ENCODE measurements at regions not wholly inside any gene's neighbourhood (a gene's known extent, or its start where the extent isn't known, plus 50 kb on each side); places are given as distances from the start of the nearest gene placed in this dataset.

- TF ChIP-seq GATA3 (IDR thresholded peaks at IDR 0.05; ENCODE audit: low read depth, low read length): no peak
- TF ChIP-seq GATA2 (IDR thresholded peaks at IDR 0.05; ENCODE audit: low read depth, low read length): no peak
These were observed 638.2 kb upstream of the LRRTM1 start for GRCh38 chr2:80942766-80943165.

Measured in SH-SY5Y (cell line).